H1 (cell line): ENCODE measurements at regions not wholly inside any gene's neighbourhood (a gene's known extent, or its start where the extent isn't known, plus 50 kb on each side); places are given as distances from the start of the nearest gene placed in this dataset.

ENCODE experiments used
- ATF2 ChIP-seq: IDR thresholded peaks from 2 replicates; pipeline ENCODE4 v1.6.1; 2012; ENCODE audit warnings: low read length, inconsistent platforms
- CHD1 ChIP-seq: IDR thresholded peaks from 2 replicates; pipeline ENCODE4 v1.6.1; 2012; ENCODE audit warnings: low read depth, low read length, improper control_type of control experiment
- E2F6 ChIP-seq: IDR thresholded peaks from 2 replicates; pipeline ENCODE4 v1.6.1; 2012; ENCODE audit warnings: inconsistent platforms
- GTF2F1 ChIP-seq: IDR thresholded peaks from 2 replicates; pipeline ENCODE4 v1.6.1; 2012; ENCODE audit warnings: low read depth, low read length, improper control_type of control experiment, borderline replicate concordance
- HDAC2 ChIP-seq, 2 experiments: fragments of 300-600 bp in 1 of 2; sonication (generic) in 1 of 2; IDR thresholded peaks; 2 replicates each; pipeline ENCODE4 v1.6.1; 2011 to 2012; ENCODE audit warnings: low read depth in 2 of 2, low read length in 2 of 2, mild to moderate bottlenecking in 2 of 2, moderate library complexity in 2 of 2, borderline replicate concordance in 1 of 2, inconsistent platforms in 1 of 2
- HDAC6 ChIP-seq: IDR thresholded peaks from one replicate; pipeline ENCODE4 v1.7.1; 2012; ENCODE audit warnings: low read depth, mild to moderate bottlenecking, inconsistent platforms, low read length, moderate library complexity
- KDM4A ChIP-seq: IDR thresholded peaks from one replicate; pipeline ENCODE4 v1.7.1; 2012; ENCODE audit warnings: low read depth, mild to moderate bottlenecking, moderate library complexity, low read length, inconsistent platforms; ENCODE audit not compliant: severe bottlenecking
- MAFK ChIP-seq: IDR thresholded peaks from 2 replicates; pipeline ENCODE4 v1.6.1; 2012; ENCODE audit warnings: low read depth, mild to moderate bottlenecking, improper control_type of control experiment, low read length
- POLR2A ChIP-seq, 2 experiments: IDR thresholded peaks; 1 replicate in 1 of 2; 2 replicates in 1 of 2; pipeline ENCODE4 v1.6.1; 2011; ENCODE audit warnings: low read depth in 2 of 2, low read length in 2 of 2, mild to moderate bottlenecking in 2 of 2; ENCODE audit errors: control extremely low read depth in 1 of 2
- RNF2 ChIP-seq: fragments of 200-900, 300-1000 bp; sonication (generic); IDR thresholded peaks from 2 replicates; pipeline ENCODE4 v1.7.1; 2016; ENCODE audit warnings: borderline replicate concordance, low read depth, mild to moderate bottlenecking, antibody characterized with exemption, low read length; ENCODE audit not compliant: poor library complexity, severe bottlenecking; ENCODE audit errors: missing control alignments
- SUZ12 ChIP-seq: fragments of 200-600 bp; sonication (generic); IDR thresholded peaks from 2 replicates; pipeline ENCODE4 v1.6.1; 2012; ENCODE audit warnings: mild to moderate bottlenecking, inconsistent platforms, low read length, moderate library complexity, mixed read lengths
- TAF1 ChIP-seq: IDR thresholded peaks from 2 replicates; pipeline ENCODE4 v1.6.1; 2011; ENCODE audit warnings: mild to moderate bottlenecking, low read depth, low read length
- TAF7 ChIP-seq: optimal IDR thresholded peaks from 2 replicates; pipeline ENCODE3; 2011; ENCODE audit warnings: low read depth, mild to moderate bottlenecking, inconsistent platforms, low read length, moderate library complexity, borderline replicate concordance
- TBP ChIP-seq: IDR thresholded peaks from 2 replicates; pipeline ENCODE4 v1.6.1; 2011; ENCODE audit warnings: low read depth, low read length, improper control_type of control experiment
- TEAD4 ChIP-seq: IDR thresholded peaks from 2 replicates; pipeline ENCODE4 v1.6.1; 2012; ENCODE audit warnings: low read depth, low read length, inconsistent platforms, mixed read lengths
- USF2 ChIP-seq: IDR thresholded peaks from 2 replicates; pipeline ENCODE4 v1.6.1; 2011; ENCODE audit warnings: low read length, improper control_type of control experiment
- YY1 ChIP-seq: IDR thresholded peaks from 2 replicates; pipeline ENCODE4 v1.6.1; 2011; ENCODE audit warnings: low read depth, mild to moderate bottlenecking, low read length

- TF ChIP-seq HDAC6: no peak
- TF ChIP-seq YY1: no peak
- no peak for TF ChIP-seq TEAD4
- TF ChIP-seq RNF2: no peak
- no peak for TF ChIP-seq TAF7
- no peak for TF ChIP-seq KDM4A
- no peak for TF ChIP-seq SUZ12
- TF ChIP-seq GTF2F1: no peak
- no peak for TF ChIP-seq ATF2
- TF ChIP-seq USF2: no peak
- no peak for TF ChIP-seq TAF1
- no peak for TF ChIP-seq E2F6
- TF ChIP-seq MAFK: no peak
- no peak for TF ChIP-seq CHD1
- TF ChIP-seq HDAC2 (IDR thresholded peaks at IDR 0.05; ENCODE audit: borderline replicate concordance in 1 of 2, low read depth in 2 of 2, low read length in 2 of 2): no peak
- TF ChIP-seq TBP: no peak
- TF ChIP-seq POLR2A (IDR thresholded peaks at IDR 0.05; ENCODE audit: control extremely low read depth in 1 of 2, low read depth in 2 of 2, low read length in 2 of 2): no peak
These were observed 326.5 kb downstream of the CGGBP1 start (continued) for GRCh38 chr3:87732294-87732693.
